GM13976 (cell line): ENCODE measurements at regions not wholly inside any gene's neighbourhood (a gene's known extent, or its start where the extent isn't known, plus 50 kb on each side); places are given as distances from the start of the nearest gene placed in this dataset.

Source experiments
- DNase-seq: peaks from one replicate; pipeline ENCODE4 v3.0.0; 2012; ENCODE audit warnings: low spot score
- CTCF ChIP-seq: IDR thresholded peaks from 2 replicates; pipeline ENCODE4 v1.5.1; 2012; ENCODE audit warnings: borderline replicate concordance, mild to moderate bottlenecking; ENCODE audit not compliant: insufficient read depth; ENCODE audit errors: extremely low read depth, missing control alignments, control extremely low read depth
- in situ Hi-C: fragments of 300-500 bp; cut with MboI; formaldehyde crosslinking; loops from one replicate; pipeline ENCODE4 v1.12.0; 2022; ENCODE audit warnings: low sequenced_read_pairs, mixed read lengths, inconsistent platforms; ENCODE audit not compliant: unreplicated experiment

GRCh38 chr4:181859439-181859838 lies 383.8 kb upstream of the TENM3 start:
- in situ Hi-C loops = no loop called here
- no peak for DNase-seq
- TF ChIP-seq CTCF = no peak

- DNase-seq = no peak
- in situ Hi-C loops = no loop called here
- TF ChIP-seq CTCF = no peak
These were observed 383.0 kb upstream of the TENM3 start for GRCh38 chr4:181860157-181860556.

GRCh38 chr4:181860668-181861067 lies 382.5 kb upstream of the TENM3 start:
- in situ Hi-C loops = no loop called here
- TF ChIP-seq CTCF = no peak
- no peak for DNase-seq

DNA sequence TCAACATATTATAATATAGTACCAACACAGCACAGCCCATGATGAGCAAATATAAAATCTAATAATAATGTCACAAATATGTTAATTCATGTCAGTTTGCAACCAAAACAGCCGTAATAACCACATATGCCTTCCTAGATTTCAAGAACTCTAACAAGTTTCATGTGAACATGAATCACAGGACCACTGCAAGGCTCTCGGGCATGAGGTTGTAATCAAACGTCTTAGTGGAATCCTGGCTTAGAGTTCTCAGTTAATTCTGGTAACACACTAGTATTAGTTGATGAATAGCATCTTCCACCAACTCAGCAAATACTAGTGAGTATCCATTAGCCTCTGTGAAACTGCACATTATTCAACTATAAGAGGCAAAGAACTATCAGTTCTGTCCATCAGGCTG lies 379.3 kb upstream of the TENM3 start:
- in situ Hi-C loops = no loop called here
- no peak for TF ChIP-seq CTCF
- DNase-seq = no peak

GRCh38 chr4:181870326-181870725 lies 372.9 kb upstream of the TENM3 start:
- TF ChIP-seq CTCF = no peak
- no peak for DNase-seq
- in situ Hi-C loops = no loop called here

GRCh38 chr4:181874602-181875001 lies 368.6 kb upstream of the TENM3 start:
- in situ Hi-C loops = no loop called here
- TF ChIP-seq CTCF = no peak
- no peak for DNase-seq

DNA sequence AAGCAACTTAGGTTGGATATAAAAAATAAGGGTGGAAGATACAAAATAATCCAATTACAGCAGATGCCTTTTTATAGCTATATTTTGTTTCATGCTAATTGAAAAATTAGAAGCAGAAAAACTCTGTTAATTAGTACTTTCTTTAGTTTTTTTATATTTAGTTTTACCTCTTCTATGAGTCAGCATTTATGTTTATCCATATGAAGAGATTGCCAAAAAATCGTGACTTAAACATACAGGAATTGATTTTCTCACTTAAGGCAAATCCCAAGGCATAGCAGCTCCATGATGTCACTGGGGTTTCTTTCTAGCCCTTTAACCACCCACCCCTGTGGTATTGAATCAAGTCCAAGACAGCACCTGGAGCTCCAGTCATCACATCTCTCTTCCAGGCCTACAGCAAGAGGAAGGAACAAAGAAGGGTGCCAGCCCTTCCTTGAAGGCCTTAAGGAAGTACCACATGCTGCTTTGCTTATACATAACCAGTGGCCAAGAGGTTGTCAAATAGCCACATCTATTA lies 365.8 kb upstream of the TENM3 start:
- no peak for DNase-seq
- in situ Hi-C loops = no loop called here
- TF ChIP-seq CTCF = no peak
